A673 (cell line): ENCODE measurements at regions not wholly inside any gene's neighbourhood (a gene's known extent, or its start where the extent isn't known, plus 50 kb on each side); places are given as distances from the start of the nearest gene placed in this dataset.

Experiments used
- EZH2 ChIP-seq: fragments of 200-600 bp; sonication (generic); IDR thresholded peaks from 2 replicates; pipeline ENCODE4 v1.6.1; 2017; ENCODE audit warnings: borderline replicate concordance, low read depth, mild to moderate bottlenecking, mixed read lengths, antibody characterized with exemption, low read length; ENCODE audit not compliant: poor library complexity, severe bottlenecking
- TF ChIP-seq, protein P1 (sequence below): fragments of 300-800, 200-600 bp; sonication (generic); conservative IDR thresholded peaks from 2 replicates; pipeline ENCODE4 v1.5.1; 2017; ENCODE audit warnings: low read depth, mild to moderate bottlenecking, antibody characterized with exemption, low read length, moderate library complexity, mixed read lengths

DNA sequence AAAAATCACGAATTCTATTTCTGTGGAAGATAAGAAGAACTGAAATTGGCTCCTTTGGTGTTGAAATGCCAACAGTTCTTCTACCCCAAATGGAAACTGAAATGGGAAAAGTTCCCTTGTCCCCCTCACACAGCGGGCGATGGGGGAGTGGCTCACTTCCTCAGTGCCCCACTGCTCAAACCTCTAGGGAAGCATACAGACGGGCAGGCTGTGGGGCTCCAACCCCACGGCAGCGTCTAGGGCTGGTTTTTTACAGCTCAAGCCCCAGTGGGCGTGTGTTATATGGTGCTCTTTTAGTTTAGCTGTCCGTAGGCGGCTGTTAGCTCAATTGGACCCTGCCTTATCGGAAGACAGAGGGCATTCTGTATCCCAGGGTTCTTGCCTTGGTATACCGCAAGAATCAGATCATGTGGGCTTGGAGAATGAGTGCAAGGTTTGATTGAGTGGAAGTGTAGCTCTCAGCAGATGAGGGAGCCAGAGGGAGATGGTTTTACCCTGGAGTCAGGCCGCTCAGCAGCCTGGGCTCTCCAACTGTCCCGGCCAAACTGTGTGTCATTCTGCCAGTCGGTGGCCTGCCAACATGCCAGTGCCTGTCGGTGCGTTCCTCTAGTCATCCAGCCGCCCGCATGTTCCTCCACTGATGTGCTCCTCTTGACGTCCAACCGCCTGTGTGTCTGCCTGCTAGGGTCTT lies 166.3 kb upstream of the ZNF608 start:
- TF ChIP-seq, protein P1, sequence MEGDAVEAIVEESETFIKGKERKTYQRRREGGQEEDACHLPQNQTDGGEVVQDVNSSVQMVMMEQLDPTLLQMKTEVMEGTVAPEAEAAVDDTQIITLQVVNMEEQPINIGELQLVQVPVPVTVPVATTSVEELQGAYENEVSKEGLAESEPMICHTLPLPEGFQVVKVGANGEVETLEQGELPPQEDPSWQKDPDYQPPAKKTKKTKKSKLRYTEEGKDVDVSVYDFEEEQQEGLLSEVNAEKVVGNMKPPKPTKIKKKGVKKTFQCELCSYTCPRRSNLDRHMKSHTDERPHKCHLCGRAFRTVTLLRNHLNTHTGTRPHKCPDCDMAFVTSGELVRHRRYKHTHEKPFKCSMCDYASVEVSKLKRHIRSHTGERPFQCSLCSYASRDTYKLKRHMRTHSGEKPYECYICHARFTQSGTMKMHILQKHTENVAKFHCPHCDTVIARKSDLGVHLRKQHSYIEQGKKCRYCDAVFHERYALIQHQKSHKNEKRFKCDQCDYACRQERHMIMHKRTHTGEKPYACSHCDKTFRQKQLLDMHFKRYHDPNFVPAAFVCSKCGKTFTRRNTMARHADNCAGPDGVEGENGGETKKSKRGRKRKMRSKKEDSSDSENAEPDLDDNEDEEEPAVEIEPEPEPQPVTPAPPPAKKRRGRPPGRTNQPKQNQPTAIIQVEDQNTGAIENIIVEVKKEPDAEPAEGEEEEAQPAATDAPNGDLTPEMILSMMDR, result no peak
- TF ChIP-seq EZH2, result no peak
